IPS DF 4.7 (cell line): ENCODE measurements at regions not wholly inside any gene's neighbourhood (a gene's known extent, or its start where the extent isn't known, plus 50 kb on each side); places are given as distances from the start of the nearest gene placed in this dataset.

Experiments used
- DNase-seq: peaks from one replicate; pipeline ENCODE4 v3.0.0-alpha.2; 2013; ENCODE audit warnings: low spot score; ENCODE audit errors: extremely low read depth

DNA sequence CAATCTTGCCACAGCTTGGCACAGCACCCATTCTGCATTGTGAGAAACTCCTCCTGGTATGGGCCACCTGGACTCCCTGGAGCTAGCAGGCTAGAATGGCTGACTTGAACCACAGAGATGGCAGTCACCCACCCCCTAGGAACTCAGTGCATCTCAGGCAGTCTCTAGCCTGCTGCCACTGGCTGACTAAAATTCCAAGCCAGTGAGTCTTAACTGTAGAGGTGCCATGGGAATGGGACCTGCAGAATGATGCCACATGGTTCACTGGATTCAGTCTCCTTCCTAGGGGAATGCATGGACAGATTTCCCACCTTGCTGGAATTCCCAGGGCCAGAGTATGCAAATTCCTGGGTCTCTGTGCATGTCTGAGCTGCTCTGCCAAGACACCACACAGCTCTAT lies 382.9 kb downstream of the MAN2A1 start:
- DNase-seq = no peak

DNA sequence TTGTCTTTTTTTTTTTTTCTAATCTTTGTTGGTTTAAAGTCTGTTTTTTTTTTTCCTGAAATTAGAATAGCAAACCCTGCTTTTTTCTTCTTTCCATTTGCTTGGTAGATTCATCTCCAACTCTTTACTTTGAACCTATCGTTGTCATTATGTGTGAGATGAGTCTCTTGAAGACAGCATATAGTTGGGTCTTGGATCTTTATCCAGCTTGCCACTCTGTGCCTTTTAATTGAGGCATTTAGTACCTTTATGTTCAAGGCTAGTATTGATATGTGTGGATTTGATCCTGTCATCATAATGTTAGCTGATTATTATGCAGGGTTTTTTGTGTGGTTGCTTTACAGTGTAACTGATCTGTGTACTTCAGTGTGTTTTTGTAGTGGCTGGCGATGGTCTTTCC lies 383.8 kb downstream of the MAN2A1 start:
- no peak for DNase-seq

DNA sequence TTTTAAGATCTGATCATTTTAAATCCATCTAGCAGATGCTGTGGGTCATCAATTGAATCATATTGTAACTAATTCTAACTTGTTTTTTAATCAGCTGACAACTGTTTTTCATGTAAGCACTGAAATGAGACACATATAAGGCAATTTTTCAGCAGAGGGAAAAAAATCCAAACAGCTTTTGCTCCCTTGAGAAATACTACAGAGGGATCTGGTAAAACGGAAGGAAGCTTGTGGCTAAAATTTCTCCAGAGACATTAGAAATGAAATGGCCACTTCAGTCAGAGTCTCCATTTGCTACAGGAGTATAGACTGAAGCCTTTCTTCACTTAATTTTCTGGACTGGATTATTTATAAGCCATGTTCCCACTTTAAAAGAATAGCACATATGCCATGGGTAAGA lies 385.9 kb downstream of the MAN2A1 start:
- no peak for DNase-seq

DNA sequence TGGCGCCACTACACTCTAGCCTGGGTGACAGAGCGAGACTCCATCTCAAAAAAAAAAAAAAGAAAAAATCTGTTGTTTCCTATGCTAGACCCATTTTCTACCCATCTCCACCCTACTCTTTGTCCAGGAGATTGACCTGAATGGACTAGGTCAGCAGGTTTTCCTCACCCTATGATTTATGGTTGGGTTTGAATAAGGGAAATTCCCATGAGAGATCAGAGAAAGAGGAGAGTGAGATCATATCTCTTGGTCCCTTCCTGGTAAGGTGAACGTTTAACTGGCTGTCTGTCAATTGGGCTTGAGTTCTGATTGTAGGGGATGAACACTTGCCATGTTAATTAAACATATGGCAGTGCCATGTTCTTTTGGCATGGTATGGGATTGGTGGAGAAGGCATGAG lies 387.4 kb downstream of the MAN2A1 start:
- DNase-seq = no peak

DNA sequence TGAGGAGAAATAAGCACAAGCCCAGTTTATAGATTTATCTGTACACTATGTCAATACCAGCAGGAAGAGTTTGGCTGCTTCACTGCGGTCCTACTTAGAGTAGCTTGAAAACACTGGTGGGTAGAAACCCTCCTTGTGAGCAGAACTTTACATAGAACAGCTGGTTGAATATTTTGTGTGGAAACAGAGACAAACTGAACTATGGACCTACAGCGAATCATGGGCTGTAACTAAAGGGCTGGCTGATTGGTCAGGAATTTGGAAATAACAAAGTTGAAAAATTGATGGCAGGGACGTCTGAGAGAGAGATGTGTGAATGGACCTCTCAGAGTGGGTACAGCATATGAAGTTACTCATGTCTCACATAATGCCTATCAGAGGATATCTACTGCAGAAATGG lies 392.5 kb downstream of the MAN2A1 start:
- DNase-seq = no peak

DNA sequence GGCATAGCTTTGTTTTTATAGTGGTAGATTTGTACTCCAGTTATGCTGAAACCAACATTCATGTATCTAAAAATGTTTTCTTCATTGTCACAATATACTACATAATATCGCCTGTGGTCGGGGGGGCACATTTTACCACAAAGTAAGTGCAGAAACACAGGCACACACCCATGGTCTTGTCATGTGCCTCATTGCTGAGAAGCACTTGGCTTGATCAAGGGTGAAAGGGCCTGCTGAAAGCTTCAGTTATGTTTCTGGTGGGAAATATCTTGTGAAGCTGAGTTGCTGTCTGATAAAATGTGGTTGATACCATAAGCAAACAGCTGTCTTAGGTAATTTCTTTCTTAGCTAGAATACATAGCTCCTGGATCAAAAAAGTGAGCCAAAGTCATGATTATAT lies 393.1 kb downstream of the MAN2A1 start:
- no peak for DNase-seq

DNA sequence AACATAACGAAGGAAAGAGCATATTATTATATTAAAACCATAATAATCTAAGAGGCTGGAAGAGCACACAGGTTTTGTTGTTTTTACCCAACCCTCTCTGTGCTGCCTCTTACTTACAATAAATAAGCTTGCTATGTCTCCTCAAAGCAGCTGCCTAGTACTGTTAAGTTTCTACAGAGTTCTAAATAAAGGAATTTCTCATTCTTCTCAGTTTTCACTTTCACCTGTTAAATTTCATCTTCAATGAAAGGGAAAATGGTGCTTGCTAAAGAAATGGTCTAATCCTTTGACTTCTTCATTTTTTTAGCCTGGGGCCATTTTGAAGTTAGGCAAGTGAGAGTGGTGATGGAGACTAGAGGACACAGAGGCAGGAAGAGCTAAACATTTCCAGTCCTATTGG lies 396.1 kb downstream of the MAN2A1 start:
- no peak for DNase-seq

DNA sequence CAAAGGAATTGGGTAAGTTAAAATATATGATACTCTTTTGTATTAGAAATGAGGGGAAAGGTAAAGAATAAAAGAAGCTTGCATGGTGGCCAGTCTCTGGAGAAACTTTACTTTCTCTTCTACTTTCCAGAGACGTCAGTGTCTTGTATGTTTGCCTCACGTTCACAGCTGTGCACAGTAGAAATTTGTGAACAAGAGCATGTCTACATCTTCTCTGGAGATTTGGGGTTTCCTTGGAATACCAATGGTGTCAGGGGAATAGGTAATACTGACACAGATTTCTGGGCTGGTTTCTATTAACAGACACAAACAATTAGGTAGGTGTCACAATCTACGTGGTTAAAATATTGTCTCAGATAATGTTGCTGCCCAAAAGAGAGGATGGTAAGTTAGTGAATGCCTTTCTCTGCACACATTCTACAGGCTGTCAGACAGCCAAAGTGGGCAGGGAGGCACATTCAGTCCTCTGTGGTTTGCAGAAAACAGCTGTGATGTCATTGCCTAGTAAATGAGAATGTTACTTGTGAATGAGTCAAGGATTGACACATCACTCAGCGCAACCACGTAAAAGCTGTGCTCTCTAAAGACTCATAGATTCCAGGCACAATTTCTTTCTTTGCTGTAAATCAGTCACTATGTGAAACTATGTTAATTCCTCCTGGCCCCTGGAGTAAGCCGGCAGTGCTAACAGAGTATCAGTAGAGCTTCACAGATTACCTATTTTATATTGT lies 397.1 kb downstream of the MAN2A1 start:
- no peak for DNase-seq

DNA sequence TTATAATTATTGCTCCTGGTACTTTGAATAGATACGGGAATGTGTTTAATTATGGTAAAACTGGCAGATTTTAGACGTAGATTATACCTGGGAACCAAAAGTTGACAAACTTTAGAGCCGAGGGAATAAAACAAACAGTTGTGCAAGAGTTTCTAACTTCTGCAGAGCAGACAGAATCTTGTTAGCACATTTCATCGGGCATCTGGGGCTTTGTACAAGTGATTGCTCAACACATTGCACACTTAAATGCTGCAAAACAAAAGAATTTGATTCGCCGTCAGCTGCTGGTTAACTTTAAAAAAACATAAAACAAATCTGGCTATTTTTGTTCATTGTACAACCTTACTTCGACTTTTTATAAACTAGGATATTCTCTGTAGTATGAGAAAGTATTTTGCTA lies 398.1 kb downstream of the MAN2A1 start:
- DNase-seq = no peak

DNA sequence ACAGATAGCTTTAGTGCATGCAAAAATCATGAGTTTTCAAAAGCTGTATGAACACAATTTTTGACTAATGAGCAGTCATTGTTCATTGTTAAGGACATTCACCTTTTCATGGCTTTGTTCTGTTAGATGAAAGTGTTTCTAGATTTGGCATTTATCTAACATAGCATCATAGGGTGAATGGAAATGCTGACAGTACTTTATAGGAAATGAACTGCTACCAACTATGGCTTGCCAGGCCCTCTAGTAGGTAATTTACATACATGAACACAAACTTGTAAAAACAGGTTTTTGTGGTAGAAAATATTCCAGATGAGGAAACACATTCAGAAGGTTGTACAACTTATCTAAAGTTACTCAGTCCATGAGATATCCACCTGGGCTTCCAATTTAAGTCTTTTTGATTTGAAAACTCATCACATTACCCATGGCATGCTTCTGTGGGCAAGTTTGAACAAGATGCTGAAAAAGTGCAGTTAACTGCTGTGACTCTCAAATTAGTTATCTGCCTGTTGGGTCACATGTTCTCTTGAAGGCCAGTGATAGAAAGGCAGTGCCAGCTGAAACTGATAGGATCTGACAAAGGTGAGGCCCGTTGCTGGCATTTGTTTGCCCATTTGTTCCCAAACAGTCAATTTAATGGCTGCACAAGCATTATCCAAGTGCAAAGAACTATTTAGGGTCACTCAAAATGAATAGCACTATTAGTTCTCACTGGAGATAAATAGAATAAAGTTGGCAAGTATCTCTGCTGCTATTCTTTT lies 399.1 kb downstream of the MAN2A1 start:
- no peak for DNase-seq

DNA sequence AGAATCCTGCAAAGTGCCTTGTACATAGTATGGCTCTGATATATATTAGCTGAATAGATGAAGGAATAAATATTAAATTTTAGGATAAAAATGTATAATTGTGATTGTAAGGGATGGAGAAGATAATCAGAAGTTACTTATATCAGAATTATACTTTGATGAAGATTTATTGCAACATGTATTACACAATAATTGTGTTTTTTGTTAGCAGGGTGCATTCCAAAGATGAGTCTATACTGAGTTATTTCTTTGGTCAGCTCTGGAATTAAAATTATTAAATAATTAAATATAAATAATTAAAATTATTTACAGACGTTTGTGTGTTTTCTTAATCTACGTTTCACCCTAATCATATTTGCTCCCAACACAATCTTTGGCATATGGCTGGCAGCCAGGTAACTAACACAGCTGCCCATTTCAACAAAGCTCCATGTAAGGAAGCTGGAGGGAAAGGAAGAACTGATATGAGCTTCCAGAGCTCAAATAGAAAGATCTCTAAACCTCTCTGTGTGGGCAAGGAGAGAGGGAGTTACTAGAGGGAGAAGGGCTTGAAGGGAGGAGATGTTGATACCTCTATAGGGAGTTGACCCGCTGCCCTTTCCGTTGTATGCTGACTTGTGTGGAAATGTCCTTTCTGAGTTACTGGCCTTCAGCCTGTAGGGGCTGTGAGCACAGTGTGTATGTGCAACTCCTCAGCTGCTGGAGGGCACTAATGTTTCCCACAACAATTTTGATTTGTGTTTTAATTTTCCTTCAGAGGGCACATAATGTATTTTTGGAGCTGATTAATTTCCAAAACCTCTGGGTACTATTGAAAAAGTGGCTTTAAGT lies 403.4 kb downstream of the MAN2A1 start:
- DNase-seq = no peak

DNA sequence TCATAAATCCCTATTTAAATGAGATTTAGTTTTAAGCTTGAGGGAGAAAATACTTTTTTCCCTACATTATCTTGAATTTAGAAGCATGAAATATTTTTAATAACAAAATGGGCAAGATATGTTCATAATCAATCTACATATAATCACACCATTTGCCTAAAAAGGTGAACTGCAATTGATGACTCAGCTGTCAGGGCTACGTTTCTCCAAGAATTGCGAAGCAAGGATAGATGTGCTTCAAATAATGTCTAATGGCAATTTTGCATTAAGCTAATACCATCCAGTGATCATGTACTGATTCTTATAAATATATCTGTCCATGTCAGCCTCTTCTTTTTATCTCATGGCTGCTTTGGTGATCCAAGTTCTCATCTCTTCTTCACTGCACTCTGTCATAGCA lies 404.4 kb downstream of the MAN2A1 start:
- no peak for DNase-seq

DNA sequence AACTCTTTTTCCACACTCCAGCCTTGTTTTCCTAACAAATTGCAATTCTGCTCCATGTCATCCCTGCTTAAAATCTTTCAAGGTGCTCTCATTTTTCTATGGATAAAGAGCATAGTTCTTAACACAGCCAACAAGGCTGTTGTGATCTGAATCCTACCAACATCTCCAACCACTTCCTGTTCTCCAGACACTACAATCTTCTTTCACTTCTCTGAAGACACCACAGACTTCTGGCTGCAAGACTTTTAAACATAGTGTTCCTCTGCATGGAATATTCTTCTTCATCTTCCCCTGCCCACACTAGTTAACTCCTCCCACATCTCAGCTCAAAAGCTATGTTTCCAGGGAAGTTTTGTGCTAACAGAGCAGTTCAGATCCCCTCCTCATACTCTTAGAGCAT lies 404.8 kb downstream of the MAN2A1 start:
- DNase-seq = no peak

DNA sequence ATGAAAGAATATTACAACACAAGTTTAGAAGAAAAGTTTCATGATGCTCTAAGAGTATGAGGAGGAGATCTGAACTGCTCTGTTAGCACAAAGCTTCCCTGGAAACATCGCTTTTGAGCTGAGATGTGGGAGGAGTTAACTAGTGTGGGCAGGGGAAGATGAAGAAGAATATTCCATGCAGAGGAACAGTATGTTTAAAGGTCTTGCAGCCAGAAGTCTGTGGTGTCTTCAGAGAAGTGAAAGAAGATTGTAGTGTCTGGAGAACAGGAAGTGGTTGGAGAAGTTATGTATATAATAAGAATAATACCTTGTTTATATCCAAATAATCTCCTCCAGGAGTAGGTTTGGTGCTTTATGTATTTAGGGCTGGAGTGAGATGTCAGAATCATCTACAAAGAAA lies 406.7 kb downstream of the MAN2A1 start:
- DNase-seq = no peak

DNA sequence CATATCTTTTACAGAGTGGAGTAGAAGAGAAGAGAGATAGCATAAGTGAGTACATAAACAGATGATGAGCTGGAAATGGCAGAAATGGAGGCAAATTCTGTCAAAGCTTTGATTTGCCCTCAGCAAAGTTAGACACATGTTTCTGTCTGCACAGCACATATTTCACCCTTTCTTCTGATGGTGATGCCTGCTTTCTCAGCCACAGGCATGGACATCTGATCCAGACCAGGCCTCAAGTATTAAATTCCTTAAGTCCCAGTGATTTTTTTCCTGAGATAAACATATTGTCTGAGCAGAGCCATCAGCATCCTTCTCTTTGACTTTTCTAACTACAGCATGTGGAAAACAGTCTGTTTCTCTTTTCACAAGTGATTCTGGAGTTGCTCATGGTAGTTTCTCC lies 409.8 kb downstream of the MAN2A1 start:
- DNase-seq = no peak

DNA sequence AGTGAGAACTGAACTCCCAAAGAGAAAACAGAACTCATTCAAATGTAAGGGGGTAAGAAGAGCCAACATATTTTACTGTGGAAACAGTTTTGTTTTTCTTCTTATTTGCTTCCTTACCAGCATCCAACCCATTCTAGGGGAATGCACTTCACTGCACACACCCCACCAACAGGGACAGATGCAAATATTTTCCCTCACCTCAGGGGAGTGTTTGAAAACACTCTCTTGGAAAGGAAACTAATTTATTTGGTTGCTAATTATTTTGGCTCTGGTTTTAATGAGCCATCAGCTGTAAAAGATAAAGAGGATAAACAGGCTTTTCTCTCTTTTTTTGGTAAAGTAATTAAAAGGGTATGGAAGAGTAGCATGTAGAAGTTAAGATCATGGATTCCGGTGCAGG lies 413.4 kb downstream of the MAN2A1 start:
- DNase-seq = no peak

DNA sequence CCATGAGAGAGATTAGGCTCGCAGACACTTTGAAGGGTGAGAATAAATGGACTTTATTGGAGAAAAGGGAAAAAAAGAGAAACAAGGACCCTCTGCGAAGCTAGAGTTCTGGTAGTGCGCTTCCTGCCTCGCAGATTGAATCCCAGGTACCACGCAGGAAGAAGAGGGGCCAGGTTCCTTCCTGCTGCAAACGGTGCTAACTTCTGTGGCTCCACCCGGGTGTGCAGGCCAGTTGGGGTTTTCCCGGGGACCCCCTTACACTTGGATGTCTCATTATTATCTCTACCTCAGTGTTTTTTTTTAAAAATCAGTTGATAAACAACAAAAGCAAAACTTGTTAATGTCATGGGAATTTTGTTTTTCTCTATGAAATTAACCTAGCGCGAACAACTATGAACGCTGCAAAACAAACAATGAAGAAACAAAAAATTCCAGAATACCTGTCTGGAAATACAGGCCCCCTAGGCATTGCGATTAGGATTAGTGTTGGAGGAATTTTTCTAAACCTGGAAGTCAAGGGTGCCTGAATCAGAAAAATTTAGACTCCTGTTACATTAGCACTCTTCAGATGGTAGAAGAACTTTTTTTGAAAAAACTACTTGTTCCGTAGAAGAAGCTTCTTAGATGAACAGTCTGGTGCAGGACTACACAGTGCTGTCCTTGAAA lies 414.5 kb downstream of the MAN2A1 start:
- DNase-seq = no peak

DNA sequence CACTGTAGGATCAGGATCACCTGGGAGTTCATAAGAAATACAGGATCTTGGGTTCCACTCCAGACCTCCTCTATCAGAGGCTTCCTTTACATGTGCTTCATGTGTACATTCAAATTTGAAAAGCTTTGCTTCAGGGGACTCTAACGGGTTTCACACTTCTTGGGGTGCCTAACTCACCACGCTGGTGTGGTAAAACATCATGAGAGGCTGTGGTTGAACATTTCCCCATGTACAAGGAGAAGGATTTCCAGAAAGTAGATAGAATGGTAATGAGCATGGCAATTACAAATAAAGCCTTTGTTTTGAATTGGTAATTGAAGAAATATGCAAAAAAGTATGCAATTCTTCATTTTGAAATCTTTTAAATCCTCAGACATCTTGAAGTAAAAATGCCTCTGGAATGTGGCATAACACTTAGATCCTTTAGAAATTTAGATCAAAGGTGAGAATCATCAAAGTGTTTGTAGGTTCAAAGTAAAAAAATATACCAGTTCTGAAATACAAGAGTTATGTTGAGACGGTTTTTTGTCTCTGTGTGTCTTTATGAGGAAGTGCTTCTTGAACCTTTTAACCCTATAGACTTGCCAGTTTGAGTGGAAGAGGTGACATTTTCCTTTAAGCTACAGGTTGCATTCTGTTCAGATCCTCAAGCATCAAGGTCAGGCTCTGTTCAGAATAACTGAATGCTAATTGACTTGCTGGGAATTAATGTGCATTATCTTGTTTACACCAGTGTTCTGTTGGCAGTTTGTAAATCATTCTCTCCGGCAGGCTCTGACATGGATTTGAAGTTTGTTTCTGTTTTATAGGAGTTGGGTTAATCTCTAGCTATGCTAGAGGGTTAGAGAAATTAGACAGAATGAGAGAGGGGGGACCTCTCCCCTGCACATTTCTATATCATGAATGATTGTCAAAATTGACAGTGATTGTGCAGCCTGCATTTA lies 415.3 kb downstream of the MAN2A1 start:
- DNase-seq = no peak

DNA sequence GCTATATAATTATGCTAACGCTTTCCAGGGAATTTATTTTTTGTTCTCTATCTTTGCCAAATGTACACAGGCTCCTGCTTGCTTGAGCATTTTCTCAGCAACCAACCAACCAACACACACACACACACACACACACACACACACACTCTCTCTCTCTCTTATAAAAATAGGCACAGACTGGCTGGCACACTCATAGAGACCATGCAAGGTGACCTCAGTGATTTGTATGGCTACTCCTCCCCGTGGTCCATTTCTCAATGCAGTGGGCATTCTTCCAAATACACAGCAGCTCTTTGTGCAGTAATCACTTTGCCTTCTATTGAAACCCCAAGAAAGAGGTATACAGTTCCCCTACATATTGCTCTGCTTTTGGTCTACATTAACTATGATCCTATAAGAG lies 416.0 kb downstream of the MAN2A1 start:
- DNase-seq = no peak

DNA sequence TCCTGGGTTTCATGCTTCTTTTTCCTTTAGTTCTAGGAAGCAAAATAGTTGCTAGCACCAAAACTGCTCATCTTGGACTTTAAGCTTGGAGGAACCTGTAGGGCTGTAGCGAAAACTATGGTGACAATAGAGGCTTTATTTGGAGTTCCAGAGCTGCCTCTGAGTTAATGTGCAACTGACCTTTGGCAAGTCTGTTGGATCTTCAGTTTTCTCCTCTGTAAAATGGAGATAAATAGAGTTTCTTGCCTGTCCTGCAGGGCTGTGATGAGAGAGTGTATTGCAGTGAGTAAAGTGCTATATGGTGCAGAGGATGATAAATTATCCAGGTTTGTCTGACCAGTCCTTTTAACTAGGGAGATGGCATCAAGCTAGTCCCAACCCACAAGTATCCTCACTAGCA lies 417.0 kb downstream of the MAN2A1 start:
- DNase-seq = no peak

DNA sequence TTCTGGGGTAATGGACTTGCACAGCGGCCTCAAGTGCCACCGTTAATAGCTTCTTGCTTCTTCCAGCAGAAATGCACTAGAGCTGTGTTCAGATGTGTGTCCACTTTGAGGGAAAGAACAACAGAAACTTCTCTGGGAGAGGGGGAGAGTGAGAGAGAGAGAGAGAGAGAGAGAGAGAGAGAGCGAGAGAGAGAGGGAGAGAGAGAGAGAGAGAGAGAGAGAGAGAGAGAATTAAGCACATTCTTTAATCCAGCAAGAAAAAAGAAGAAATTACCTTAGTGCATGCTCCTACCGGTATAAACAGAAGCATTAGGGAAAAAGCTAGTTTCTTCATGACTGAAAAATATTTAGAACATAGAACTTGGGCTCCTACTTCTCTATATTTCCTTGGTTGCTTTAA lies 418.8 kb downstream of the MAN2A1 start:
- DNase-seq = no peak
